Activated CD8-positive, alpha-beta memory T cell treated with anti-CD3 and anti-CD28 coated beads, Interleukin-2, amount 10 ng/mL, durations not matched to agents 7 days and 5 days (primary cell): ENCODE measurements at regions not wholly inside any gene's neighbourhood (a gene's known extent, or its start where the extent isn't known, plus 50 kb on each side); places are given as distances from the start of the nearest gene placed in this dataset.

Experiments
- ATAC-seq: fragments of 150-1000 bp; cut with Tn5 transposase; one replicate; pipeline ENCODE4 v1.10.0; 2021; ENCODE audit warnings: moderate library complexity
- CTCF ChIA-PET: fragments of 350-600 bp; sonication (Branson Sonifier 250); formaldehyde crosslinking; loops from one replicate; lab custom pipeline; 2021; ENCODE audit warnings: antibody characterized with exemption; lab: Charles Lee
- DNase-seq: peaks from one replicate; pipeline ENCODE4 v3.0.0-alpha.2; 2020
- H3K27ac Mint-ChIP-seq: one replicate; pipeline ENCODE4 v1.8.0; 2021; ENCODE audit warnings: mild to moderate bottlenecking, mixed read lengths
- H3K27me3 Mint-ChIP-seq: one replicate; pipeline ENCODE4 v1.8.0; 2021; ENCODE audit warnings: mixed read lengths
- H3K36me3 Mint-ChIP-seq: one replicate; pipeline ENCODE4 v1.8.0; 2021; ENCODE audit warnings: mild to moderate bottlenecking, mixed read lengths
- H3K4me1 Mint-ChIP-seq: one replicate; pipeline ENCODE4 v1.8.0; 2021; ENCODE audit warnings: mixed read lengths
- H3K4me3 Mint-ChIP-seq: one replicate; pipeline ENCODE4 v1.8.0; 2021; ENCODE audit warnings: mild to moderate bottlenecking, moderate library complexity, mixed read lengths
- H3K9me3 Mint-ChIP-seq: one replicate; pipeline ENCODE4 v1.8.0; 2022; ENCODE audit warnings: low read depth, mixed read lengths

GRCh38 chr7:25815711-25816110 is 336.3 kb upstream of the NFE2L3 start:
- no peak for ATAC-seq
- no peak for DNase-seq
- H3K27me3 Mint-ChIP-seq, result peaks cover 19% of the 10 kb centered on the region
- H3K4me1 Mint-ChIP-seq, result no peaks in the 10 kb centered on the region
- no peak overlapping the region for H3K4me3 Mint-ChIP-seq
- H3K27ac Mint-ChIP-seq, result no peak overlapping the region
- no peaks in the 10 kb centered on the region for H3K9me3 Mint-ChIP-seq
- no peaks in the 10 kb centered on the region for H3K36me3 Mint-ChIP-seq
- CTCF ChIA-PET, result no interaction called here

GRCh38 chr7:25820432-25821040 is 331.5 kb upstream of the NFE2L3 start:
- H3K4me1 Mint-ChIP-seq, result no peaks in the 10 kb centered on the region
- DNase-seq (no peak), ATAC-seq (no peak)
- CTCF ChIA-PET, result no interaction called here
- no peak overlapping the region for H3K27ac Mint-ChIP-seq
- H3K9me3 Mint-ChIP-seq, result no peaks in the 10 kb centered on the region
- H3K4me3 Mint-ChIP-seq, result no peak overlapping the region
- no peaks in the 10 kb centered on the region for H3K36me3 Mint-ChIP-seq
- peaks cover 32% of the 10 kb centered on the region for H3K27me3 Mint-ChIP-seq

- Mint-ChIP-seq H3K9me3 (no peaks in the 10 kb centered on the region), H3K4me3 (no peak overlapping the region), H3K27me3 (peaks cover 34% of the 10 kb centered on the region), H3K27ac (no peak overlapping the region), H3K36me3 (no peaks in the 10 kb centered on the region), H3K4me1 (no peaks in the 10 kb centered on the region)
- ATAC-seq (no peak), DNase-seq (no peak)
- CTCF ChIA-PET, result no interaction called here
Measured at GRCh38 chr7:25821225-25821624, 330.8 kb upstream of the NFE2L3 start.

DNA sequence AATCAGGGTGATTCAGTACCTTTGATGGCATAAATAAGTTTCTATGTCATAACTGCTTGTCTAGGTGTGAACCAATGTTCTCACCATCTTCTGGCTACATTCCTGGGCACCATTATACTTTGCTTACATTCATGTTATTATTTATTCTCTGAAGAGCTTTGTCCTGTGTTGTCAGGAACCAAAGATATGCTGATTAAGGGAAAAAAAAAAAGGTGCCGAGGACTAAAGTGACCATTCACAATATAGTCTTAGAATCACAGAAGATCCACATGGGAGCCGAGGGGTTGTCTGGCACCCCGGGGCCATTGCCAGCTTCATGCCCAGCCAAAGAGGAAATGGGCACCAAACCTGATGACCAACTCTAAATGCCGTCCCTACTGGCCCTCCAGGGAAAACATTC is 329.2 kb upstream of the NFE2L3 start:
- Mint-ChIP-seq H3K36me3 (no peaks in the 10 kb centered on the region), H3K4me1 (no peaks in the 10 kb centered on the region), H3K9me3 (no peaks in the 10 kb centered on the region), H3K27me3 (peaks cover 29% of the 10 kb centered on the region), H3K27ac (no peak overlapping the region), H3K4me3 (no peak overlapping the region)
- ATAC-seq, result no peak
- CTCF ChIA-PET, result no interaction called here
- no peak for DNase-seq

DNA sequence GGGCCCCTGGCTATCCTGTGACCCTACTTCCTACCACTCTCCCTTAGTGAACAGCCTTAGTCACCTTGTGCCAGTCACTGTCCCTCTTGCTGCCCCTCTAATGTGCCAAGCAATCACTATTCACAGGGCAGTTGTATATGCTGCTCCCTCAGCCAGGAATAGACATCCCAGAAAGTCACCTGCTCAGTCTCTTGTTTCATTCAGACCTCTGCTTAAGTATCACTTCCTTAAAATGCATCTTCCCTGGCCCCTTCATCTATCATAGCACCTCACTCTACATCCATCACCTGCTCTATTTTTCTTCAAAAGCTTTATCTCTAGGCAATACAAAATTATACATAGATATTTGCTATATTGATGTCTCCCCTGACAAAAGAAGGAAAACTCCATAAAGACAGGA is 328.4 kb upstream of the NFE2L3 start:
- H3K27me3 Mint-ChIP-seq, result peaks cover 26% of the 10 kb centered on the region
- H3K4me1 Mint-ChIP-seq, result no peaks in the 10 kb centered on the region
- CTCF ChIA-PET, result no interaction called here
- DNase-seq (no peak), ATAC-seq (no peak)
- H3K27ac Mint-ChIP-seq, result no peak overlapping the region
- H3K4me3 Mint-ChIP-seq, result no peak overlapping the region
- no peaks in the 10 kb centered on the region for H3K9me3 Mint-ChIP-seq
- H3K36me3 Mint-ChIP-seq, result no peaks in the 10 kb centered on the region

- CTCF ChIA-PET, result no interaction called here
- Mint-ChIP-seq H3K36me3 (no peaks in the 10 kb centered on the region), H3K27ac (no peak overlapping the region), H3K9me3 (no peaks in the 10 kb centered on the region), H3K27me3 (peaks cover 28% of the 10 kb centered on the region), H3K4me1 (no peaks in the 10 kb centered on the region), H3K4me3 (no peak overlapping the region)
- DNase-seq (no peak), ATAC-seq (no peak)
Measured at GRCh38 chr7:25828468-25828867, 323.5 kb upstream of the NFE2L3 start.

GRCh38 chr7:25829663-25830062 is 322.3 kb upstream of the NFE2L3 start:
- no peaks in the 10 kb centered on the region for H3K4me1 Mint-ChIP-seq
- no peaks in the 10 kb centered on the region for H3K36me3 Mint-ChIP-seq
- CTCF ChIA-PET, result no interaction called here
- H3K9me3 Mint-ChIP-seq, result no peaks in the 10 kb centered on the region
- peaks cover 20% of the 10 kb centered on the region for H3K27me3 Mint-ChIP-seq
- DNase-seq, result no peak
- H3K4me3 Mint-ChIP-seq, result no peak overlapping the region
- H3K27ac Mint-ChIP-seq, result no peak overlapping the region
- ATAC-seq, result no peak

DNA sequence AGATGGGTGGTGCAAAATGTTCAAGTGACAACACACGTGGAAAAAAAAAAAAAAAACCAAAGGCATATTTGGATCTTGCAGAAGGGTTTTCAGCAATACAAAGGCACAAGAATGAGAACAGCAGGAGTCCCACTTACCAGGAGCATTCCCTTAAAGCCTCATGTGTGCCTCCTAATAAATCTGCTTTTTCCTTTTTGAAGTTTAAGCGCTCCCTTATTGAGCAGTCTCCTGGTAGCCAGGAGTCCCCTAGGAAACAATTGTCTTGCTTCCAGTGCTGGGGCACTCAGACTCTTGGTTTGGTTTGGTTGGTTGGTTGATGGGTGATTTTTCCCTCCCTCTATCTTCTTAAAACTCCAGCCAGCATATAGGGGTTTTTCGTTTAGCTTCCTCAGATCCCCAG is 321.8 kb upstream of the NFE2L3 start:
- DNase-seq (no peak), ATAC-seq (no peak)
- Mint-ChIP-seq H3K27me3 (peaks cover 19% of the 10 kb centered on the region), H3K4me1 (no peaks in the 10 kb centered on the region), H3K4me3 (no peak overlapping the region), H3K27ac (no peak overlapping the region), H3K36me3 (no peaks in the 10 kb centered on the region), H3K9me3 (no peaks in the 10 kb centered on the region)
- CTCF ChIA-PET, result no interaction called here

GRCh38 chr7:25831062-25831691 is 320.8 kb upstream of the NFE2L3 start:
- no peak overlapping the region for H3K4me3 Mint-ChIP-seq
- H3K27ac Mint-ChIP-seq, result no peak overlapping the region
- H3K36me3 Mint-ChIP-seq, result no peaks in the 10 kb centered on the region
- H3K27me3 Mint-ChIP-seq, result peaks cover 16% of the 10 kb centered on the region
- DNase-seq (no peak), ATAC-seq (no peak)
- no peaks in the 10 kb centered on the region for H3K9me3 Mint-ChIP-seq
- no peaks in the 10 kb centered on the region for H3K4me1 Mint-ChIP-seq
- CTCF ChIA-PET, result no interaction called here

- no peak overlapping the region for H3K4me3 Mint-ChIP-seq
- DNase-seq, result no peak
- peaks cover 19% of the 10 kb centered on the region for H3K27me3 Mint-ChIP-seq
- no peaks in the 10 kb centered on the region for H3K9me3 Mint-ChIP-seq
- H3K4me1 Mint-ChIP-seq, result no peaks in the 10 kb centered on the region
- no peak overlapping the region for H3K27ac Mint-ChIP-seq
- ATAC-seq, result no peak
- no peaks in the 10 kb centered on the region for H3K36me3 Mint-ChIP-seq
- CTCF ChIA-PET, result interaction anchor here (0.6 kb wide), 1 partner anchor 20 kb away, joined by 3 read pairs; no protein-coding TSS in a partner anchor
Measured at GRCh38 chr7:25831831-25832411, 320.1 kb upstream of the NFE2L3 start.

DNA sequence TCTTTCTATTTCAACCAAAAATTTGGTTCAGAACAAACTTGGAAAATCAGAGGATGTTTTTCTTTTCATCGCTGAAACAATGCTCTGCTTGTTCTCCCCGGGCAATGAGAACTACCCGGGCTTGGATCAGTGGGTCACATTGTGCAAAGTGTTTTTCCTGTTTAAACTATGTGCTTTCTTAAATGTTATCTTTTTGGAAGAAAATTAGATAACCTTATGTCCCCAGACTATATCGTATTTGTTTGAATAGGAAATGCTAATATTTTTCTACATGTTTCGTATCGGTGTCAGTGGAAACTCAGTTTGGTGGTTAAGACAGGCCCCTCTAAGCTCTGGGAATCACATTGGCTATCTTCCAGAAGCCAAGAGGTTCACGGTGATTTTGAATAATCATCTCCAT is 319.5 kb upstream of the NFE2L3 start:
- DNase-seq (no peak), ATAC-seq (no peak)
- H3K36me3 Mint-ChIP-seq, result no peaks in the 10 kb centered on the region
- H3K9me3 Mint-ChIP-seq, result no peaks in the 10 kb centered on the region
- no peak overlapping the region for H3K4me3 Mint-ChIP-seq
- H3K27me3 Mint-ChIP-seq, result peaks cover 22% of the 10 kb centered on the region
- CTCF ChIA-PET, result interaction anchor here (0.6 kb wide), 1 partner anchor 19 kb away, joined by 3 read pairs; no protein-coding TSS in a partner anchor
- H3K4me1 Mint-ChIP-seq, result no peaks in the 10 kb centered on the region
- H3K27ac Mint-ChIP-seq, result no peak overlapping the region

DNA sequence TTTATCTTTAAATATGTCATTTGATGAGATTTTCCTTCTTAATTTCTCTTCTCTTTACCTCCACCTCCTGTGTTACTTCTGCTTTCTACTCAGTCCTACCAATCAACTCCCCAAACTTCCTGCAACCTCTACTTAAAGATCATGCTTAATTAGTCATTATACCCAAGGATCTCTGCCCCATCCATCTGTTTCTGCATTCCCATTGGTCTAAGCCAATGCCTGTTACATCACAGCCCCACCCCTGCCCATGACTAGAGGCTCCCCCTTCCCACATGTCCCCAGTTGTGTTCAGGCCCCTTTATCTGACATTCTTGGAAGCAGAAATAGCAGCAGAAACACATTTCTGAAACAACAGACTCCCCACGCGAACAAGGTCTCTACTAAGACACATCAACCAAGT is 319.1 kb upstream of the NFE2L3 start:
- Mint-ChIP-seq H3K36me3 (no peaks in the 10 kb centered on the region), H3K9me3 (no peaks in the 10 kb centered on the region), H3K4me3 (no peak overlapping the region), H3K27ac (no peak overlapping the region), H3K4me1 (no peaks in the 10 kb centered on the region), H3K27me3 (peaks cover 22% of the 10 kb centered on the region)
- ATAC-seq, result no peak
- CTCF ChIA-PET, result no interaction called here
- no peak for DNase-seq

- CTCF ChIA-PET, result no interaction called here
- no peaks in the 10 kb centered on the region for H3K9me3 Mint-ChIP-seq
- H3K27me3 Mint-ChIP-seq, result peaks cover 30% of the 10 kb centered on the region
- H3K27ac Mint-ChIP-seq, result no peak overlapping the region
- H3K4me3 Mint-ChIP-seq, result no peak overlapping the region
- no peaks in the 10 kb centered on the region for H3K4me1 Mint-ChIP-seq
- ATAC-seq, result no peak
- no peaks in the 10 kb centered on the region for H3K36me3 Mint-ChIP-seq
- DNase-seq, result no peak
Measured at GRCh38 chr7:25834050-25834449, 317.9 kb upstream of the NFE2L3 start.

DNA sequence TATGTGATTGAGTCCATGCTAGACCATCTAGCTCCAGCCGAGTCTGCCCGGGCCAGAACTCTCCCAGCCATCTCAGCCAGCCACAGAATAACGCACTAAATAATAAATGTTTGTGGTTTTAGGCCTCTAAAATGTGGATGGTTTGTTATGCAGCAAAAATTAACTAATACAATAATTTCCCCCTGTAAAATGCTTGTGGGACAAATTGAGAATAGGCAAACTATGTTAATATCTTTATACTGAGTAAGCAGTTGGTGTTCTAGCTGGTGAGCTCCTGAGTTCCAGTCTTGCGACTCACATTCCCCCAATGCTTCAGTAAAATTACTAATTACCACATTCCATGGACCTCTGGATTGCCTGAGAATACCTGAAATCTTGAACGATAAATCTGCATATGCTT is 316.8 kb upstream of the NFE2L3 start:
- DNase-seq (no peak), ATAC-seq (no peak)
- no peaks in the 10 kb centered on the region for H3K4me1 Mint-ChIP-seq
- no peak overlapping the region for H3K4me3 Mint-ChIP-seq
- no peaks in the 10 kb centered on the region for H3K36me3 Mint-ChIP-seq
- H3K27me3 Mint-ChIP-seq, result peaks cover 36% of the 10 kb centered on the region
- no peaks in the 10 kb centered on the region for H3K9me3 Mint-ChIP-seq
- no peak overlapping the region for H3K27ac Mint-ChIP-seq
- CTCF ChIA-PET, result no interaction called here
